Left renal pelvis (tissue), 4 donors: ENCODE measurements at regions not wholly inside any gene's neighbourhood (a gene's known extent, or its start where the extent isn't known, plus 50 kb on each side); places are given as distances from the start of the nearest gene placed in this dataset.

ENCODE experiments used
- DNase-seq, 4 donors: peaks; one replicate each; pipeline ENCODE4 v3.0.0-alpha.2; 2013; ENCODE audit warnings: low read depth in 4 of 4, low spot score in 3 of 4

DNA sequence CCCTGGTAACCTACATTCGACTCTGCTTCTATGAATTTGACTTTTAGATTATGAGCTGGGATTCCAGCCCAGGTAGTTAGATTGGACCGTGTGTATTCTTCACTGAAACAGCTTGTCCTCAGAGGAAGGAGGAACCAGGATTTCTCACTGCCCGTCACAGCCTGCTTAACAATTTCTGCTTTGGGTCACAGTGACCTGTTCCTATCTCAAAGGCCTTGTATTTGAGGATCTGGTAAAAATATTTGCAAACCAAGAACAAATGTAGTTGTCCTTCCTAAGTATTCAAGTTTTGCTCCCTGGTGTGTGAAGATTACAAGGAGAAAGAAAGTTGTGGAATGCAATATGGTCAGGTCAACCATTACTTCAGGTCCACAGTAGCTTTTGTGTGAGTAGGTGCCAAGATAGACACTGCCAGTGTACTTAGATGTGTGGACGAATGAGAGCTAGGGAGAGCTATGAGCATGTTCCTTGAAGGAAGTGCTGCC, 55.1 kb downstream of the KIF4B start:
- no peak for DNase-seq

DNA sequence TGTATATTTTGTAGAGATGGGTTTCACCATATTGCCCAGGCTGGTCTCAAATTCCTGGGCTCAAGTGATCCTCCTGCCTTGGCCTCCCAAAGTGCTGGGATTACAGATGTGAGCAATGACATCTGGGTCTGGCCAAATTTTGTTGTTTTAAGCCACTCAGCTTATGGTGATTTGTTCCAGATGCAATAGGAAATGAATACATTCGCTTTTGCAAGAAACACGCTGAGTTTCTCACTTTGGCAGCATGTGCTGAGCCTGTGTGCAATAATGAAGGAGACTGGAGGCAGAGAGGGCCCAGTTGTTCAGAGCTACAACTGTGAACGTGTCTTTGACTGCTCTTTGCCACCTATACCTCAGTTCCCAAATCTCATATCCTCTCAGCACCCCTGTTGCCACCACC, 56.4 kb downstream of the KIF4B start:
- DNase-seq: no peak

DNA sequence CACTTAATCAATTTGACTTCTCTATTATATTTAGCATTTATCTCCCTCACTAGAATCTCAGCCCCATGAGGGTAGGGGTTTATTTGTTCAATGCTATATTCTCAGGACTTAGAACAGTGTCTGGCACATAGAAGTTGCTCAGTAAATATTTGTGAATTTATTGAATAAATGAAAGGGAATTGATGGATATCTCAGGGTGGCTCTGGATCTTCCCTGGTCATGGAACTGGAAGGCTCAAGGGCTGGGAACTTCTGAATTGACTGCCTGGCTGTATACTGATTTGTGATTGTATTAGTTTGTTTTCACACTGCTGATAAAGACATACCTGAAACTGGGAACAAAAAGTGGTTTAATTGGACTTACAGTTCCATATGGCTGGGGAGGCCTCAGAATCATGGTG, 57.2 kb downstream of the KIF4B start:
- no peak for DNase-seq

DNA sequence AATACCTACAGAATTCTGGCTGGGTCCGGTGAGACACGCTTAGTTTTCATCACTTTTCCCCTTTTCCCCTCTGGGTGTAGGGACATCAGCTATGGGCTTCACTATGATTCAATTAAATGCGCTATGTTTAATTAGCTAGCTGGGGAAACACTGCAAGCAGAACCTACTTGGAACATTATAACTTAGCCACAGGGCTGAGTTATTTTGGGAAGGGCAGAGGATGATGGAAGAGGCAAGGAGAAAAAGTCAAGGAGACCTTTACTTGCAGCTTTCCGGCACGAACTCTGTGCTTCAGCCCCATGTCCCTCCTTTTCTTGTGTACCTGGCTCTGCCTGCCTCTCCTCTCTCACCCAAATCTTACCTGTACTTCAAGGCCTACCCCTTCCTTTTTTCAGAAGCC, 62.8 kb downstream of the KIF4B start:
- no peak for DNase-seq

DNA sequence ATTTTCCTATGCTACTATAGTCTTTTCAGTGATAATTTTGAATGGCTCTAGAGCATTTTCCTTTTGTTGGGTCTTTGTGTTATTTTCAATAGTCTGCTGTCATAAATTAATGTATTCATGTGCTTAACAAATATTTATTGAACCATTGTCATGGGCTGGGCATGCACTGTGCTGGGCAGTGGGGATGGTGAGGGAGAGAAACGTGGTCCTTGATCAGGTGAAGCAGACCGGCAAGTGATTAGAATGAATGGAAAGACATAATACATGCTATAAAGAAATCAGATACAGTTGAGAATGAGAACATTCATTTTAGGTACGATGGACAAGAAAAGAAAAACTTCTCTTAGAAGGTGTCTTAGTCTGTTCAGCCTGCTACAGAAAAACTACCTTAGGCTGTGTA, 66.1 kb downstream of the KIF4B start:
- DNase-seq: no peak

DNA sequence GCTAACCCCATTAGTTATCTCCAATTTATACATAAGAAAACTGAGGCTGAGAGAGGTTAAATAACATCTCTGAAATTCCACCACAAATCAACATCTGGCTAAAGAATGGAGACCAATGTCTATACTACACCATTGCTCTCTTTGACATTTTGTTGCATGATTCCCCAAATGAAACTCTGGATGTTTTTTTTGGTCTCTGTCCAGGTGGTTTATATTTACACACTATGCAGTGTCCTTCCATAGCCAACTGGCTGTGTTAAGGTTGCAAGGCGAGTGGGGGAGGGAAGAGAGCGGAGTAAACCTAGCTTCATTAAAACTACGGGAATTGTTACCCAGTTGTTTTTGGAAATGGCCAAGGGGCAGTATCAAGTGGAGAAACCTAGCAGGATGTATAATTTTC, 67.2 kb downstream of the KIF4B start:
- no peak for DNase-seq

DNA sequence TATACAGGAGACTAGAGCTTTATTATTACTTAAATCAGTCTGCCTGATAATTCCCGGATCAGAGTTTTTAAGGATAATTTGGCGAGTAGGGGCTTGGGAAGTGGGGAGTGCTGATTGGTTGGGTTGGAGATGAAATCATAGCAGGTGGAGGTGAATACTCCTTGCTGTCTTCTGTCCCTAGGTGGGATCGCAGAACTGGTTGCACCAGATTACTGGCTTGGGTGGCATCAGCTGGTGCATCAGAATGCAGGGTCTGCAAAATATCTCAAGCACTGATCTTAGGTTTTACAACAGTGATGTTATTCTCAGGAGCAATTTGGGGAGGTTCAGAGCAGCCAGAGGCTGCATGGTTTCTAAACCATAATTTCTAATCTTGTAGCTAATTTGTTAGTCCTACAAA, 68.1 kb downstream of the KIF4B start:
- DNase-seq: no peak

DNA sequence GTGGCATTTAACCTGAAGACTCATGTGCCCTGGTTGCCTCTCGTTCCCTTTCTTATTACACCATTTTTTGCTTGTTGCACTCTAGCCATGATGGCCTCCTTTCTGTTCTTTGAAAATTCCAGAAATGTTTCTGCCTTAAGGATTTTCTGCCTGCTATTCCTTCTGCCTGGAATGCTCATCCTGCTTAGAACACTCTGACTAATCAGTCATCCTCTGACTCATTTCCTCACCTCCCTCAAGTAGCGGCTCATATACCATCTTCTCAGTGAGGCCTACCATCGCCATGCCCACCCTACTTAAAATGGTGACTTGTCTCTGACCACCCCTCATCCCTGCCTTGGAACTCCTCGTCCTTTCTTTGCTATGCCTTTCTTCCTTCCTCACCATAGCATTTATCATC, 68.8 kb downstream of the KIF4B start:
- no peak for DNase-seq

DNA sequence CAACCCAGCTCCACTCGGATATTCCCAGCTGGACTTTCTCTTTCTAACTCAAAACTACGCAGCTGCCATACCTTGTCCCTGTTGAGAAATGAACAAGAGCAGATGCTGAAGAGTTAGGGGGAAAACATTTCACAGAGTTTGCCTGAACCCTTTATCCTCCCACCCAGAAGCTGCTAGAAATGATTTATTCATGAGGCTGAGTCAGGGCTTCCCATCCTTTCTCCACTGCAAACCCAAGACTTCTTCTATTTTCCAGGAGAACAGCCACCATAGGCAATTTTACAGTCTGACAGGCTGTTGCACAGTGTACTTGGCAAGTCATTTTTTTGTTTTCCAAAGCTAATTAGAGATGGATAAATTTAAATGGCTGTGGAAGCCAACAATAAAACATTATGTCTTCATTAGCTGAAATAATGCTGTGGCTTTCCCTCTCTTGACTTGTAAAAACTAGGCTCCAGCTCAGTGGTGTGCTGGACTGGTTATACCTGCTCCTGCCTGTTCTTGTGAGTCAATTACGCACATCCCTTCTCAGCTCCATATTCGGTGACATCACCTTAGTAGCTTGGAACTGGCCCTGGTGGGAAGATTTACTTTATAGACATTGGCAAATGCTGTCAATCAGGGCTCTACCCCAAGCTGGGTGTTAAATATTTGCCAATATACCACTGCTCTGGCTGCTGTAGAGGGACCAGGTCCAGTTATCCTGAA, 71.9 kb downstream of the KIF4B start:
- no peak for DNase-seq

DNA sequence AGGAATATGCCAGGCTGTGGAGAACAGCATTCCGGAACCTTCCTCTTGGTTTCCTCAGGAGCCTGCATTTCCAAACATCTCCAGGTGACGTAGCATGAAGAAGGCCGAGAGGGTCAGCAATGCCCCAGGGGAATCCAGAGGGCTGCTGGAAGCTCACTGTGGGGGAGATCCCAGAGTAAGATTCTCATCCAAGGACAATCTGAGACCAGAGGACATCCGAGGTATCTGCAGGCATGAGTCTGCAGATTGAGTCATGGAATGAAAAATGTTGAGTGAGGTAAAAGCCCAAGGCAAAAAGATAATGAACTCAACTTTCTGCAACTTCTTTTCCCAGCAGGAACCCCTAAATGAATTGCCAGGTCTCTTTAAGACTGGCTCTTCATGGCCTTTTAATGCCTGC, 73.5 kb downstream of the KIF4B start:
- no peak for DNase-seq

DNA sequence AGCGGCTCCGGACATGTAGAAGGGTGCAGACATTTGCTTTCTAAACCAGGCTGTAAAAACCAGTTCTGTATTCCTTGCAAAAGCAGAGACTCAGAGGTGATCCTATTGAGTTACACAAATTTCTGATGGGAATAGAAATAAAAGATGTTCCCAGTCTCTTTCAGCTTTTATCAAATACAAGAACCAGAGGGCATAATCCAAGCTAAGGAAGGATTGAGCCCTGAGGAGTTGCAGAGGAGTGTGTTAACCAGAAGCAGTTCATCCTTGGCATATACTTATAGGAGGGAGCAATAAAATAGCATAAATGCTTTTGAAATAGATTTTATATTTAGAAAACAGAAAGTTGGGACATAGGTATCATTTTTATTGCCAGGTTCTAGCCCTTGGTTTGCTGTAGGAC, 75.3 kb downstream of the KIF4B start:
- no peak for DNase-seq

DNA sequence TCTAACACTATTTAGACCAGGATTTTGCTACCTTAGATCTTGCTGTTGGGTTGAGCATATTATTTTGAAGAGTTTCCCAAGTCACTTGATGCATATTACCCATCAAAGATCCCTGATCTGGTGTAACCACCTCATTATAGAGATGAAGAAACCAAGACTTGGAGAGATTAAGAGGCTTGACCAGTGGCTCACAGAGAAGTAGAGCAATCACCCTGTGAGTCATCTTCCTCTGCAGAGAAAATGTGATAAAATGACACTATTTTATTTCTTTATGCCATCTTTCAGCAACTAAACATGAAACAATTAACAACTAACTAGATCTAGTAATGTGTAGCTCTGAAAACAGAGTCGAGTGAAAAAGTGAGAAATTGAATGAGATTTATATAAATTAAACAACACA, 76.1 kb downstream of the KIF4B start:
- no peak for DNase-seq

DNA sequence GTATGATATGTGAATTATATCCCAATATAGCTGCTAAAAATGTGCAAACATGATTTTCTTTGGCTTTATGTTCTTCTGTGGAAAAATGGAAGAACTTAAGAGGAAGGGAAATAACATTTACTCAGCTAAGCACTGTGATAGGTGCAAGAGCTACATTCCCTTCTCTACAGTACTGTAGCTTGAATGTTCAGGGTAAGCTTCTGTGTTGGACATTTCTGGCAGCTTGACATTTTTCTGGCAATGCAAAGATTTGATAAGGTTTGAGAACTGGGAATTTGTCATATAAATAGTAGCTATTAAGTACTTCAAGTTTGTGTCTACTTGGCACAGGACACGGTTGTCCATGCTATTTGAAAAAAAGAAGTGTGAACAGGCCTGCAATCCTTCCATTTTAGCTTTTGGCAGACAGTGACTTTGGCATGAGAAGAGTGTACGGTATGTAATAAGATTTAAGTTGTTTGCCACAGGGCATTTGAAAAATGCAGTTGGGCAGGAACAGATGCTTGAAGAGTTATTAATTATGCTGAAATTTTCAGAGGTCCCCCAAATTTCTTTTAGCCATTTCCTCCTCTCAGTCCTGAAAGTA, 77.6 kb downstream of the KIF4B start:
- DNase-seq: no peak

DNA sequence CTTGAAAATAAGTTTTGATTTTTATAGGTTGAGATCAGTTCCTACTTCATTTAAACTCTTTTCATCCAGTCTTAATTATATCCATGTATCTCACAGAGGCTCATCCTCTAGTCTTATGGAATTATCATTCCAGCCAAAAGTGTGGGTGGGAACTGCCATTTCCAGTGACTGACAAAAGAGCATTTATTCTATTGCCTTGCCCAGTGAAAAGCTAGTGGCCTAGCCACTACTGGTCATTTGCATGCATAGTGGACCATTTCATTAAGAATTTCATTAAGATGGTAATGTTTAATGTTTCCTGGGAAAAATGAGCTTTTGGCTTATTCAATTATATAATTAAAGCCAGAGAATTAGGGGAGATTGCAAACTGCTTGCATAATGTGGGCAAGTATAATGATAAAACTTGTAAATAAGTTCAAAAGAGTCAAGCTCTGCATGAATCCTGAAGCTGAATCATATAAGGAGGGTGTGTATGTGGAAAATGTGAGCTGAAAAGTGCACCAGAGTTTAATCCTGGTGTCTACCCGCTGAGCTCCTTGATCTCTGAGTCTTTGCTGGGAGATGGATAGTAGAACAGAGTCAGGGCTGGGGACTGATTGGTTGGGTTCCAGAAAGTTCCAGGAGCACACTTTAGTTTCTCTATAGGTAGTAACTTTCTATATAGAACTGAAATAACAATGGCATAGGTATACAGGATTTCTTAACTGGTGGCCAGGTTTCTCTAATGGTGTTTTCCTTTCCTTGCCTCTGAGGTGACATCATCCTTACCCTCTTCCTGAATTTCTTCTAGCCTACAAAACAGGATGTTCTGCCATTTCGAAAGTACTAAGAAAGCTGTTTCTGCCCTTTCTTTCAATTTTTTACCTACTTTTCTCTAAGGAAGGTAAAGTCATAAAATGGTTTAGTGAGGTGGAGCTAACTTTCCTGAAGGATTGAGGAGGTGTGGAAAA, 78.5 kb downstream of the KIF4B start:
- no peak for DNase-seq

DNA sequence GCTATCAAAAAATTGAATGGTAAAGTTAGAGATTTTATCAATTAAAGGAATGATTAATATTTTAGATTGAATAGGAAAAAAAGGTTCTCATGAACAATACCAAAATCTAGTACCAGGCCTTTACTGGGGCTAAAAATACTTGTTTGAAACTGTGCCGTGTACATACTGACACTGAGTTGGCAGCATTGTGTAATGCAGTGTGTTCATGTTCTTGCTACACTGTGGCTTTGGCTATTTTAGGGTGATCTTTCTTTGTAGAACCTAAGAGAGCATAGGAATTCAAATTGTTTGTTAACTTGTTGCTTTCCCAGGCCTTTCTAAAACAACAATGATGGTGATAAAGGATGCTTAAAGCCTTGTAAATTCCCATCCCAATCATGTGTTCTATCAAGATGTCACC, 80.9 kb downstream of the KIF4B start:
- DNase-seq: no peak

DNA sequence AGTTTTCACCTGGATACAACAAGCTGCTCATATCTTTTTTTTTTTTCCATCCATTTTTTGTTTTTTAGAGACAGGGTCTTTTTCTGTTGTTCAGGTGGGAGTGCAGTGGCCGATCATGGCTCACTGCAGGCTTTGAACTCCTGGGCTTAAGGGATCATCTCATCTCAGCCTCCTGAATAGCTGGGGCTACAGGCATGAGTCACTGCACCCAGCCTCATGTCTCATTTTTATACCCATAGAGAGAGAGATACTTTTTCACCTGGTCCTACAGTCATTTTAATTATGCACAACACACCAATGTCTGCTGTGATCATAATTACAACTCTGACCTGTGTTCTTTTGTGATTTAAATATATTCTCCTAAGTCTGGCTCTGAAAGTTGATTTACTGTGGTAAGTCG, 84.4 kb downstream of the KIF4B start:
- no peak for DNase-seq

DNA sequence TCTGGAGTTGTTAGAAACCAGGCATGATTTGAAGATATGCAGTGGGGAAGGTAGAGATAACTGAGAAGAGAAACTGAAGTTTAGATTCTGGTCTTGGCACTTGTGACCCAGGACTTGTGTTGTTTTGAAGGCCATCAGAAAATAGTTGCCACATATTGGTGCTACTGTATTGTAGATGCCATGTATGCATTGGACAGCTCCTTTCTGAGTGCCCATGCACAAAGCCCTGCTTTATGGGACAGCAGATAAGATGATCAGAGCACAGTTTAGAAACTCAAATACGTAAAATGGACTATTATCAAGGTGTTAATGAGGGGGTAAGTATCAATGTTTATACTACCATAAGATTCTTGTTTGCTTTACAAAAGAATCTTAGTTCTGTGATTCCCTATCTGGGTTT, 84.9 kb downstream of the KIF4B start:
- no peak for DNase-seq

DNA sequence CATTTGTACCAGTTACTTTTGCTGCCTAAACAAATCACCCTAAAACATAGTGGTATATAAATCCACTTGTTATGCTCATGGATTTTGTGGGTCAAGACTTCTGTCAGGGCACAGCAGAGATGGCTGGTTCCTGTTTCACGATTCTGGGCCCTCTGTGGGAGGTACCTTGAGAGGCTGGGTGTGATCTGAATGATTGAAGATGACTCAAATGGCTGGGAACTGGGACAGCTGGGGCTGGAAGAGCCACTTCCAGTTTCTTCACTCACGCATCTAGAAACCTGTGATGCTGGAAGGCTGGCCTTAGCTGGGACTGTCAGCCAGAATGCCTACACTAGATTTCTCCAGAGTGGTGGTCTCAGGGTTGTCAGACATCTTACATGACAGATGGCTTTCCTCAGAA, 88.1 kb downstream of the KIF4B start:
- no peak for DNase-seq

DNA sequence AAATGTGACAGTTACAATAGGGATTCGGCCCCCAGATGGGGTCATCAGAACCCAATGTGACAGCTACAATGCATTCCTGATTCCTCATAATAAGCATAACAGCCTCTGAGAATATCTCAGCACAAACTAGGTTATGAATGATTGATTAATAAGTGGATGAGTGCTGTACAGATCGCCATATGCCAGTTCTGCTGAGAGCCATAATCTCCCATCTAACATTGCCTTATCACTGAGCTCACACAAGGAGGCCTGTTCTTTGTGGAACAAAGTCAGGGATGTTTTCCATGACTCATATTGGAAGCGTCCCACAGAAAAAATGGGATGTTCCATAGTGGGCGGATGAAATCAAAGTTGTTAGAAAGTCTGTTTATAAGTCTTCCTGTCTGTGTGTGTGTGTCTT, 89.6 kb downstream of the KIF4B start:
- DNase-seq: no peak

DNA sequence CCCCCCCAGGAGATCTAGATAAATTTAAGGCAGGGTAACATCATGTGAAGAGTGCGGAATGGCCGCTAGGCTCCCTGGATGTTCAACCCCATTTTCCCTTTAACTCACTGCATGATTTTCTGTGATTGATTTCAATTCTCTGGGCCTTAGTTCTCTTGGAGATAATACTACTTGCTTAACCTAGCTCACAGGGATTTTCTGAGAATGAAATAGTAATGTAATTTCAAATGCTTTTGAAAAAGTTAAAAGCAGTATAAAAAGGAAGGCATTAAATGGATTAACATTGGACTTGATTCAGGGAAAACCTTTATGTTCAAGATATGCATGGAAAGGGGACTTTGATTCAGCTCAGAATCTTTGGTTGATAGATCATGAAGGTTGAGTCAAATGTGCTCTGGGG, 90.9 kb downstream of the KIF4B start:
- DNase-seq: no peak

DNA sequence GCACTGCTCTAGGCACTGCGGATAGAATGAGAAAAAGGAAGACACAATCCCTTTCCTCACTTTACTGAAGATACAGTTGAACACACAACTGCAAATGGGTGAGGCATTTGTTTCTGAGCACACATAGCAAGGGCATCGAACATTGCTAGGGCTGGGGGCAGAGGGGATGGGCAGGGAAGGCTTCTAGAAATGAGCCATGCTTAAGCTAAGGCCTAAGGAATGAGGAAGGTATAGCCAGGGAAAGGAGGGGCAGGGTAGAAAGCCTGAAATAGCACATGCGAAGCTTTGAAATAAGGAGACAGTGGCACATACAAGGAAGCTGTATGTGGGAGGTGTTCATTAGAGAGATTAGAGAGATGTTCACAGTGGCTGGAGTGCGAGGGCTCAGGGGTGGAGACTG, 92.7 kb downstream of the KIF4B start:
- DNase-seq: no peak

DNA sequence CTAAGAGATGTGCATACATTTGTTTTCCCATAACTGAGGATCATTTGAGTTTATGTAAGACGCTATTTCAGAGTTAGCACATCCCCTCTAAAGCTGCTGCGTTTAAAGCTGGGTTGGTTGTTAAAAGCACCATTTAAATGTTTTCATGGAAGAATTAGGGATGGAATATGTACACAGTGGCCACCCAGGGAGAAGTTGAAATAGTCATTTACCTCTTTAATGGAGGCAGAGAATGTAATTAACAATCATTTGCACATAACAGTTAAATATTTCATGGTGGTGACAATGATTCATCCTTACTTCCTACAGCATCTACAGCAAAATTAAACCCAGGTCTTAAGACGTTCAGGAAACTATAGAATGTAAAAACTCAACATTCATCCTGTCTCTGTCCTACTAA, 100.3 kb downstream of the KIF4B start:
- no peak for DNase-seq
